HG02973 (cell line): ENCODE measurements at regions not wholly inside any gene's neighbourhood (a gene's known extent, or its start where the extent isn't known, plus 50 kb on each side); places are given as distances from the start of the nearest gene placed in this dataset.
"Not testable (repeated sequence)": the region's sequence is repeated elsewhere in the genome, so short reads cannot be mapped to it uniquely, and the experiment has no call there.

ENCODE experiments used
- ATAC-seq: cut with Tn5 transposase; IDR thresholded peaks from one replicate; pipeline ENCODE4 v1.9.1; 2021; ENCODE audit warnings: moderate library complexity; ENCODE audit not compliant: unreplicated experiment

- no peak for ATAC-seq
Observed at GRCh38 chr6:115467726-115468125, 593.0 kb downstream of the FRK start.

- ATAC-seq: no peak
Observed at GRCh38 chr6:115460913-115461312, 599.8 kb downstream of the FRK start.

- no peak for ATAC-seq
Observed at GRCh38 chr6:115456848-115457247, 603.8 kb downstream of the FRK start.

- no peak for ATAC-seq
Observed at GRCh38 chr6:115443825-115444478, 616.7 kb downstream of the FRK start.

- ATAC-seq: no peak
Observed at GRCh38 chr6:115442323-115442722, 618.4 kb downstream of the FRK start.

- ATAC-seq: no peak
Observed at GRCh38 chr6:115441651-115442050, 619.0 kb downstream of the FRK start.

GRCh38 chr6:115415378-115415777 is 645.3 kb downstream of the FRK start:
- no peak for ATAC-seq

GRCh38 chr6:115414916-115415315 is 645.8 kb downstream of the FRK start:
- not testable (repeated sequence) for ATAC-seq

- no peak for ATAC-seq
Observed at GRCh38 chr6:115411756-115412155, 648.9 kb downstream of the FRK start.

- ATAC-seq: no peak
Observed at GRCh38 chr6:115404446-115404845, 656.2 kb downstream of the FRK start.

GRCh38 chr6:115398607-115399006 is 662.1 kb downstream of the FRK start:
- no peak for ATAC-seq

- no peak for ATAC-seq
Observed at GRCh38 chr6:115396112-115396906, 664.4 kb downstream of the FRK start.

- ATAC-seq: no peak
Observed at GRCh38 chr6:115393821-115394220, 666.9 kb downstream of the FRK start.

- no peak for ATAC-seq
Observed at GRCh38 chr6:115370202-115370601, 690.5 kb downstream of the FRK start.

- ATAC-seq: no peak
Observed at GRCh38 chr6:115365783-115366182, 694.9 kb downstream of the FRK start.

- ATAC-seq: peak; percentile 81
Observed at GRCh38 chr6:115363379-115363778, 697.3 kb downstream of the FRK start.

- ATAC-seq: peak; percentile 53
Observed at GRCh38 chr6:115362234-115362633, 698.5 kb downstream of the FRK start.

GRCh38 chr6:115360602-115361325 is 699.9 kb downstream of the FRK start:
- no peak for ATAC-seq

GRCh38 chr6:115358616-115359015 is 702.1 kb downstream of the FRK start:
- ATAC-seq: no peak

- ATAC-seq: no peak
Observed at GRCh38 chr6:115356371-115356770, 704.3 kb downstream of the FRK start.

GRCh38 chr6:115323001-115323400 is 737.7 kb downstream of the FRK start:
- no peak for ATAC-seq

- ATAC-seq: no peak
Observed at GRCh38 chr6:115319823-115320222, 740.9 kb downstream of the FRK start.
